ENCODE measurements at regions not wholly inside any gene's neighbourhood (a gene's known extent, or its start where the extent isn't known, plus 50 kb on each side); places are given as distances from the start of the nearest gene placed in this dataset.

GRCh38 chr10:105538874-105539273 is 897.8 kb downstream of the SORCS3 start:
- TF ChIP-seq SUZ12 (IDR thresholded peaks at IDR 0.05; ENCODE audit: low read length) (no peak), CTCF (IDR thresholded peaks at IDR 0.05; ENCODE audit: control extremely low read depth in 1 of 3, insufficient read depth in 1 of 3, low read depth in 1 of 3, low read length in 3 of 3) (no peak), SIN3A (conservative IDR thresholded peaks at IDR 0.05 in 1 of 2, IDR thresholded peaks at IDR 0.05 in 1 of 2; ENCODE audit: low read depth in 1 of 2, low read length in 2 of 2) (no peak), SIX5 (IDR thresholded peaks at IDR 0.05; ENCODE audit: low read depth, low read length) (no peak), SP2 (IDR thresholded peaks at IDR 0.05; ENCODE audit: low read length) (no peak), TBP (IDR thresholded peaks at IDR 0.05; ENCODE audit: low read depth, low read length) (no peak), POLR2A (IDR thresholded peaks at IDR 0.05; ENCODE audit: control extremely low read depth in 1 of 2, low read depth in 2 of 2, low read length in 2 of 2) (no peak), ASH2L (IDR thresholded peaks at IDR 0.05; ENCODE audit: low read length) (no peak), TAF1 (IDR thresholded peaks at IDR 0.05; ENCODE audit: low read depth, low read length) (no peak), KDM1A (IDR thresholded peaks at IDR 0.05; ENCODE audit: borderline replicate concordance, low read length) (no peak), EGR1 (IDR thresholded peaks at IDR 0.05; ENCODE audit: borderline replicate concordance, low read depth, low read length) (no peak)
